ENCODE measurements at regions not wholly inside any gene's neighbourhood (a gene's known extent, or its start where the extent isn't known, plus 50 kb on each side); places are given as distances from the start of the nearest gene placed in this dataset.
"Not testable (repeated sequence)": the region's sequence is repeated elsewhere in the genome, so short reads cannot be mapped to it uniquely, and the experiment has no call there.

DNA sequence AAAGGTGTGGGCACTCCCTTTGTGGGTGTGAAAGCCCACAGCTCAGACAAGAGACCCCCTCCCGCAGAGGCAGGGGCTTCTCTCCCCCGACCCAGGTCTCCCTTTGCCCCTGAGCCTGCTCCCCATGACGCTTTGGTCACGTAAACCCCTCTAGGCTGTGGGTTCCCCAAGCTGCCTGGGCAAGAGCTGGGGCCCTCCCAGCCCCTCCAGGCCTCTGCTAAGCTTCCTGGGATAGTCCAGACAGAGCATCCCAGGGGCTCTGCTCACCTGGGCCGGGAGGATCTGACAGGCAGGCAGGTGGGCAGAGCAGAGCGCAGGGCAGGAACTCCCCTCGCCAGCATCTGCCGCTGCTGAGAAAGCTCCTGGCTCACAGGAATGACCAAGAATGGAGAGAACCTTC lies 177.3 kb downstream of the BANP start:
- Mint-ChIP-seq H3K4me3 (no peak overlapping the region), H3K27me3 (ENCODE audit: low read depth) (no peaks in the 10 kb centered on the region), H3K4me1 (no peaks in the 10 kb centered on the region), H3K9me3 (no peaks in the 10 kb centered on the region), H3K36me3 (no peaks in the 10 kb centered on the region), H3K27ac (no peak overlapping the region)
- ChIA-PET POLR2A (no interaction called here), CTCF (no interaction called here)
- ATAC-seq (no peak), DNase-seq (ENCODE audit: low spot score) (no peak)
- TF ChIP-seq, protein P1, sequence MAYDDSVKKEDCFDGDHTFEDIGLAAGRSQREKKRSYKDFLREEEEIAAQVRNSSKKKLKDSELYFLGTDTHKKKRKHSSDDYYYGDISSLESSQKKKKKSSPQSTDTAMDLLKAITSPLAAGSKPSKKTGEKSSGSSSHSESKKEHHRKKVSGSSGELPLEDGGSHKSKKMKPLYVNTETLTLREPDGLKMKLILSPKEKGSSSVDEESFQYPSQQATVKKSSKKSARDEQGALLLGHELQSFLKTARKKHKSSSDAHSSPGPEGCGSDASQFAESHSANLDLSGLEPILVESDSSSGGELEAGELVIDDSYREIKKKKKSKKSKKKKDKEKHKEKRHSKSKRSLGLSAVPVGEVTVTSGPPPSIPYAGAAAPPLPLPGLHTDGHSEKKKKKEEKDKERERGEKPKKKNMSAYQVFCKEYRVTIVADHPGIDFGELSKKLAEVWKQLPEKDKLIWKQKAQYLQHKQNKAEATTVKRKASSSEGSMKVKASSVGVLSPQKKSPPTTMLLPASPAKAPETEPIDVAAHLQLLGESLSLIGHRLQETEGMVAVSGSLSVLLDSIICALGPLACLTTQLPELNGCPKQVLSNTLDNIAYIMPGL (CRISPR knock-in tag; IDR thresholded peaks at IDR 0.05) = no peak
- TF ChIP-seq IRF2 (CRISPR knock-in tag; IDR thresholded peaks at IDR 0.05; ENCODE audit: borderline replicate concordance, low read depth) (no peak), NFYB (CRISPR knock-in tag; conservative IDR thresholded peaks at IDR 0.05; ENCODE audit: low read depth) (no peak), NR3C1 (CRISPR knock-in tag; conservative IDR thresholded peaks at IDR 0.05; ENCODE audit: low read depth) (no peak), ZNF138 (CRISPR knock-in tag; conservative IDR thresholded peaks at IDR 0.05) (no peak), MYBL2 (CRISPR knock-in tag; IDR thresholded peaks at IDR 0.05) (no peak), NR2C2 (CRISPR knock-in tag; IDR thresholded peaks at IDR 0.05) (no peak), TCF7 (CRISPR knock-in tag; IDR thresholded peaks at IDR 0.05; ENCODE audit: low read depth) (no peak), TEAD4 (CRISPR knock-in tag; IDR thresholded peaks at IDR 0.05) (no peak), ZNF263 (CRISPR knock-in tag; IDR thresholded peaks at IDR 0.05; ENCODE audit: low read depth) (no peak), JAZF1 (CRISPR knock-in tag; IDR thresholded peaks at IDR 0.05) (no peak), OVOL2 (CRISPR knock-in tag; IDR thresholded peaks at IDR 0.05; ENCODE audit: borderline replicate concordance) (no peak), NFE2L1 (CRISPR knock-in tag; IDR thresholded peaks at IDR 0.05) (no peak), PRRX2 (CRISPR knock-in tag; IDR thresholded peaks at IDR 0.05) (no peak), JUN (CRISPR knock-in tag; IDR thresholded peaks at IDR 0.05) (no peak)
- TF ChIP-seq, protein P2, sequence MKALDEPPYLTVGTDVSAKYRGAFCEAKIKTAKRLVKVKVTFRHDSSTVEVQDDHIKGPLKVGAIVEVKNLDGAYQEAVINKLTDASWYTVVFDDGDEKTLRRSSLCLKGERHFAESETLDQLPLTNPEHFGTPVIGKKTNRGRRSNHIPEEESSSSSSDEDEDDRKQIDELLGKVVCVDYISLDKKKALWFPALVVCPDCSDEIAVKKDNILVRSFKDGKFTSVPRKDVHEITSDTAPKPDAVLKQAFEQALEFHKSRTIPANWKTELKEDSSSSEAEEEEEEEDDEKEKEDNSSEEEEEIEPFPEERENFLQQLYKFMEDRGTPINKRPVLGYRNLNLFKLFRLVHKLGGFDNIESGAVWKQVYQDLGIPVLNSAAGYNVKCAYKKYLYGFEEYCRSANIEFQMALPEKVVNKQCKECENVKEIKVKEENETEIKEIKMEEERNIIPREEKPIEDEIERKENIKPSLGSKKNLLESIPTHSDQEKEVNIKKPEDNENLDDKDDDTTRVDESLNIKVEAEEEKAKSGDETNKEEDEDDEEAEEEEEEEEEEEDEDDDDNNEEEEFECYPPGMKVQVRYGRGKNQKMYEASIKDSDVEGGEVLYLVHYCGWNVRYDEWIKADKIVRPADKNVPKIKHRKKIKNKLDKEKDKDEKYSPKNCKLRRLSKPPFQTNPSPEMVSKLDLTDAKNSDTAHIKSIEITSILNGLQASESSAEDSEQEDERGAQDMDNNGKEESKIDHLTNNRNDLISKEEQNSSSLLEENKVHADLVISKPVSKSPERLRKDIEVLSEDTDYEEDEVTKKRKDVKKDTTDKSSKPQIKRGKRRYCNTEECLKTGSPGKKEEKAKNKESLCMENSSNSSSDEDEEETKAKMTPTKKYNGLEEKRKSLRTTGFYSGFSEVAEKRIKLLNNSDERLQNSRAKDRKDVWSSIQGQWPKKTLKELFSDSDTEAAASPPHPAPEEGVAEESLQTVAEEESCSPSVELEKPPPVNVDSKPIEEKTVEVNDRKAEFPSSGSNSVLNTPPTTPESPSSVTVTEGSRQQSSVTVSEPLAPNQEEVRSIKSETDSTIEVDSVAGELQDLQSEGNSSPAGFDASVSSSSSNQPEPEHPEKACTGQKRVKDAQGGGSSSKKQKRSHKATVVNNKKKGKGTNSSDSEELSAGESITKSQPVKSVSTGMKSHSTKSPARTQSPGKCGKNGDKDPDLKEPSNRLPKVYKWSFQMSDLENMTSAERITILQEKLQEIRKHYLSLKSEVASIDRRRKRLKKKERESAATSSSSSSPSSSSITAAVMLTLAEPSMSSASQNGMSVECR (CRISPR knock-in tag; IDR thresholded peaks at IDR 0.05; ENCODE audit: borderline replicate concordance) = no peak
- TF ChIP-seq, protein P3, sequence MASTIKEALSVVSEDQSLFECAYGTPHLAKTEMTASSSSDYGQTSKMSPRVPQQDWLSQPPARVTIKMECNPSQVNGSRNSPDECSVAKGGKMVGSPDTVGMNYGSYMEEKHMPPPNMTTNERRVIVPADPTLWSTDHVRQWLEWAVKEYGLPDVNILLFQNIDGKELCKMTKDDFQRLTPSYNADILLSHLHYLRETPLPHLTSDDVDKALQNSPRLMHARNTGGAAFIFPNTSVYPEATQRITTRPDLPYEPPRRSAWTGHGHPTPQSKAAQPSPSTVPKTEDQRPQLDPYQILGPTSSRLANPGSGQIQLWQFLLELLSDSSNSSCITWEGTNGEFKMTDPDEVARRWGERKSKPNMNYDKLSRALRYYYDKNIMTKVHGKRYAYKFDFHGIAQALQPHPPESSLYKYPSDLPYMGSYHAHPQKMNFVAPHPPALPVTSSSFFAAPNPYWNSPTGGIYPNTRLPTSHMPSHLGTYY (CRISPR knock-in tag; IDR thresholded peaks at IDR 0.05) = no peak
- TF ChIP-seq, protein P4, sequence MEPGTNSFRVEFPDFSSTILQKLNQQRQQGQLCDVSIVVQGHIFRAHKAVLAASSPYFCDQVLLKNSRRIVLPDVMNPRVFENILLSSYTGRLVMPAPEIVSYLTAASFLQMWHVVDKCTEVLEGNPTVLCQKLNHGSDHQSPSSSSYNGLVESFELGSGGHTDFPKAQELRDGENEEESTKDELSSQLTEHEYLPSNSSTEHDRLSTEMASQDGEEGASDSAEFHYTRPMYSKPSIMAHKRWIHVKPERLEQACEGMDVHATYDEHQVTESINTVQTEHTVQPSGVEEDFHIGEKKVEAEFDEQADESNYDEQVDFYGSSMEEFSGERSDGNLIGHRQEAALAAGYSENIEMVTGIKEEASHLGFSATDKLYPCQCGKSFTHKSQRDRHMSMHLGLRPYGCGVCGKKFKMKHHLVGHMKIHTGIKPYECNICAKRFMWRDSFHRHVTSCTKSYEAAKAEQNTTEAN (CRISPR knock-in tag; IDR thresholded peaks at IDR 0.05) = no peak
- TF ChIP-seq, protein P5, sequence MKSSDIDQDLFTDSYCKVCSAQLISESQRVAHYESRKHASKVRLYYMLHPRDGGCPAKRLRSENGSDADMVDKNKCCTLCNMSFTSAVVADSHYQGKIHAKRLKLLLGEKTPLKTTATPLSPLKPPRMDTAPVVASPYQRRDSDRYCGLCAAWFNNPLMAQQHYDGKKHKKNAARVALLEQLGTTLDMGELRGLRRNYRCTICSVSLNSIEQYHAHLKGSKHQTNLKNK (CRISPR knock-in tag; IDR thresholded peaks at IDR 0.05) = no peak
- TF ChIP-seq, protein P6, sequence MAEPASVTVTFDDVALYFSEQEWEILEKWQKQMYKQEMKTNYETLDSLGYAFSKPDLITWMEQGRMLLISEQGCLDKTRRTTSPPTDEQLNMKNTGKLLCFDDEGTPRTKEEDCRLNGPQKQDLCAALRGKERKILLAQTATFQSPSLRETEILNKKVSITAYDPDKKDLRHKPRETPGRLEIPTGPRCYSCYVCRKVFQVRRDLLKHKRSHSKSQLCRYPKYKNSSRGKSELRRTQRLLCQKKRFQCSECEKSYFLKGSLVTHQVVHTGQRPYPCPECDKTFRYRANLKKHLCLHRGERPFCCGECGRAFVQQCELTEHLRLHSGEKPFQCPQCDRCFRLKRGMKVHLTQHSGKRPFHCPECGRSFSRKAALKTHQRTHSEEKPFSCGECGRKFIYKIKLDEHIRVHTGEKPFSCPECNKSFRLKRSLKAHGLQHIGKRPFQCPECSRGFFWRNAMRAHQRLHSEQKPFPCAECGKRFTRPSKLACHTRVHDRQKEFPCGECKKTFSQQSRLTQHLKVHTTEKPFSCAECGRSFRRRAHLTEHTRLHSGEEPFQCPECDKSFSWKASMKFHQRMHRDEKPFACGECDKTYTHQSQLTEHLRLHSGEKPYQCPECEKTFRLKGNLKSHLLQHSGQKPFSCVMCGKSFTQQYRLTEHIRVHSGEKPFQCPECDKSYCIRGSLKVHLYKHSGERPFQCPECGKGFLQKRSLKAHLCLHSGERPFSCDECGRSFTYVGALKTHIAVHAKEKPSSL (CRISPR knock-in tag; conservative IDR thresholded peaks at IDR 0.05) = no peak

DNA sequence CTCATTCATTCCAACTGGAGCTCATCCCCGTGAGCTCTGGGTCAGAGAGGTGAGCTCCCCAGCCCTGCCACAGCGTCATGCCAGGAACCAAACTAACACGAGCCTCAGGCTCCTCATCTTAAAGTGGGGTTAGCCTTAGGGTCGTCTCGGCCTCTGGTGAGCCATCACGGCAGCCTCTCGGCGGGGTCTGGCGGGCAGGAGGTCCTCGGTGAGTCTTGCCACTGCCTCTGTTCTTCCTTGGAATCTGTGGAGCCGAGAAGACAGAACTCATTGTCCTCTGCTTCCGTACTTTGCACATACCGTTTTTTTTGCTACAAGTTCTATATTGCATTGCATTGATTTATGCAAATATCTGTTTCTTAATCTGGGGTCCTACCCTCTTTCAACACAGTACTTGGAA lies 177.9 kb downstream of the BANP start:
- CTCF ChIA-PET; H3K9me3 Mint-ChIP-seq; ATAC-seq; H3K27me3 Mint-ChIP-seq (ENCODE audit: low read depth); H3K4me3 Mint-ChIP-seq; H3K36me3 Mint-ChIP-seq; H3K27ac Mint-ChIP-seq; DNase-seq (ENCODE audit: low spot score); H3K4me1 Mint-ChIP-seq; POLR2A ChIA-PET: not testable (repeated sequence)

Data from WTC11 (cell line).